HG02852 (cell line): ENCODE measurements at regions not wholly inside any gene's neighbourhood (a gene's known extent, or its start where the extent isn't known, plus 50 kb on each side); places are given as distances from the start of the nearest gene placed in this dataset.

Experiments used
- ATAC-seq: cut with Tn5 transposase; IDR thresholded peaks from one replicate; pipeline ENCODE4 v1.9.1; 2021; ENCODE audit warnings: mild to moderate bottlenecking, moderate library complexity; ENCODE audit not compliant: unreplicated experiment

- ATAC-seq: no peak
Observed at GRCh38 chr21:28112511-28112910, 880.2 kb downstream of the LTN1 start.

GRCh38 chr21:28111151-28111619, 881.5 kb downstream of the LTN1 start:
- no peak for ATAC-seq

GRCh38 chr21:28110716-28111115, 882.0 kb downstream of the LTN1 start:
- ATAC-seq: no peak

- ATAC-seq: no peak
Observed at GRCh38 chr21:28110074-28110473, 882.6 kb downstream of the LTN1 start.

- ATAC-seq: no peak
Observed at GRCh38 chr21:28106370-28106890, 886.2 kb downstream of the LTN1 start.

- ATAC-seq: no peak
Observed at GRCh38 chr21:28104346-28104745, 888.3 kb downstream of the LTN1 start.

GRCh38 chr21:28100366-28100765, 892.3 kb downstream of the LTN1 start:
- ATAC-seq: no peak

- ATAC-seq: no peak
Observed at GRCh38 chr21:28099001-28099705, 893.5 kb downstream of the LTN1 start.

GRCh38 chr21:28091466-28091865, 901.2 kb downstream of the LTN1 start:
- ATAC-seq: no peak

- no peak for ATAC-seq
Observed at GRCh38 chr21:28090546-28090945, 902.1 kb downstream of the LTN1 start.

GRCh38 chr21:28089599-28090441, 902.9 kb downstream of the LTN1 start:
- no peak for ATAC-seq

GRCh38 chr21:28086861-28087581, 905.7 kb downstream of the LTN1 start:
- no peak for ATAC-seq

GRCh38 chr21:28084951-28085350, 907.7 kb downstream of the LTN1 start:
- ATAC-seq: no peak

GRCh38 chr21:28083350-28083749, 909.3 kb downstream of the LTN1 start:
- ATAC-seq: no peak

- ATAC-seq: no peak
Observed at GRCh38 chr21:28078126-28078525, 914.6 kb downstream of the LTN1 start.

GRCh38 chr21:28074676-28075075, 918.0 kb downstream of the LTN1 start:
- no peak for ATAC-seq

GRCh38 chr21:28072601-28073000, 920.1 kb downstream of the LTN1 start:
- no peak for ATAC-seq

GRCh38 chr21:28069450-28069923, 923.2 kb downstream of the LTN1 start:
- ATAC-seq: no peak

- no peak for ATAC-seq
Observed at GRCh38 chr21:28068455-28069358, 924.0 kb downstream of the LTN1 start.
